GM19025 (cell line): ENCODE measurements at regions not wholly inside any gene's neighbourhood (a gene's known extent, or its start where the extent isn't known, plus 50 kb on each side); places are given as distances from the start of the nearest gene placed in this dataset.

Source experiments
- ATAC-seq: cut with Tn5 transposase; IDR thresholded peaks from one replicate; pipeline ENCODE4 v1.9.1; 2021; ENCODE audit warnings: mild to moderate bottlenecking, low read depth, moderate library complexity; ENCODE audit not compliant: unreplicated experiment

- no peak for ATAC-seq
These were observed 204.5 kb upstream of the SPRED2 start for GRCh38 chr2:65636813-65637483.

GRCh38 chr2:65636024-65636423, 203.6 kb upstream of the SPRED2 start:
- no peak for ATAC-seq

GRCh38 chr2:65634304-65634703, 201.9 kb upstream of the SPRED2 start:
- ATAC-seq = no peak

- ATAC-seq = no peak
These were observed 198.2 kb upstream of the SPRED2 start for GRCh38 chr2:65630643-65631042.

- no peak for ATAC-seq
These were observed 195.8 kb upstream of the SPRED2 start for GRCh38 chr2:65628156-65628555.

- no peak for ATAC-seq
These were observed 194.4 kb upstream of the SPRED2 start for GRCh38 chr2:65626831-65627230.

GRCh38 chr2:65625982-65626381, 193.6 kb upstream of the SPRED2 start:
- ATAC-seq = no peak

GRCh38 chr2:65622951-65623535, 190.6 kb upstream of the SPRED2 start:
- ATAC-seq = no peak

- ATAC-seq = no peak
These were observed 190.1 kb upstream of the SPRED2 start for GRCh38 chr2:65622499-65622898.

- ATAC-seq = no peak
These were observed 188.1 kb upstream of the SPRED2 start for GRCh38 chr2:65620524-65620923.

- ATAC-seq = no peak
These were observed 187.6 kb upstream of the SPRED2 start for GRCh38 chr2:65620026-65620425.

- ATAC-seq = no peak
These were observed 183.2 kb upstream of the SPRED2 start for GRCh38 chr2:65615602-65616001.

GRCh38 chr2:65613968-65614555, 181.7 kb upstream of the SPRED2 start:
- no peak for ATAC-seq

GRCh38 chr2:65611488-65611887, 179.1 kb upstream of the SPRED2 start:
- no peak for ATAC-seq

GRCh38 chr2:65608916-65609315, 176.5 kb upstream of the SPRED2 start:
- no peak for ATAC-seq

GRCh38 chr2:65608466-65608865, 176.1 kb upstream of the SPRED2 start:
- ATAC-seq = no peak

- ATAC-seq = no peak
These were observed 175.4 kb upstream of the SPRED2 start for GRCh38 chr2:65607662-65608305.

- ATAC-seq = peak; percentile 36
These were observed 173.3 kb upstream of the SPRED2 start for GRCh38 chr2:65605743-65606058.

- peak; percentile 14 for ATAC-seq
These were observed 172.8 kb upstream of the SPRED2 start for GRCh38 chr2:65605058-65605742.

- ATAC-seq = no peak
These were observed 171.8 kb upstream of the SPRED2 start for GRCh38 chr2:65604246-65604645.

- no peak for ATAC-seq
These were observed 170.3 kb upstream of the SPRED2 start for GRCh38 chr2:65602603-65603235.
